ENCODE measurements at regions not wholly inside any gene's neighbourhood (a gene's known extent, or its start where the extent isn't known, plus 50 kb on each side); places are given as distances from the start of the nearest gene placed in this dataset.

DNA sequence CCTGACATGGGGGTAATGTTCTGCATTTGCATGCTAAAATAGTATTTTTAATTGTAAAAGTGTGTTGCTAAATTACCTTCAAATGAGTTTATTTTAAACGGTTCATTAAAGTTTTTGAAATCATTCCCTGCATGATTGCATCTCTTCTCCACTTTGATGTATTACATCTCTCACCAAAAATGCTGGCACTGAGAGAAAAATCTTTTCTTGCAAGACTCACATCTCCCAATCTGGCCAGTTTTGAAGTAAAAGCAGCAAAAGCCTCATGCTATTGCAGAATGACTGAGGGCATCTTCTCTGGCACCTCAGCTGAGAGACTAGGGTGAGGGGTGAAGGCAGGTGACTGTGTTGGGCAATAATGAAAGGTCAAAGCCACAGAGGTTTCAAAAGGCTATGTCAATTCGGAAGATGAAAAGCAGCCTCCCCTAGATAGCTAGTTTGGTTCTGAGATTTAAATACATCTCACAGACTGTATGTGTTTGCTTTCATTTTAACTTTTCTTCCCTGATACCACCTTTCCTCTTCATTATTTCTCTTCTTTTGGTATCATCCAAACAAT lies 292.2 kb upstream of the RAG2 start:
- DNase-seq = no peak
- Histone ChIP-seq H3K4me2 (ENCODE audit: unreplicated experiment) (no peak overlapping the region), H3F3A (ENCODE audit: insufficient read depth) (no peaks in the 10 kb centered on the region), H3K9me3 (ENCODE audit: low read depth) (no peaks in the 10 kb centered on the region), H4K20me1 (ENCODE audit: insufficient read depth) (no peaks in the 10 kb centered on the region), H3K36me3 (ENCODE audit: low read depth) (no peaks in the 10 kb centered on the region), H3K9me2 (ENCODE audit: insufficient read depth) (no peaks in the 10 kb centered on the region), H3K4me3 (no peak overlapping the region), H3K27ac (no peak overlapping the region), H3K27me3 (replicated peaks; ENCODE audit: insufficient read depth) (no peaks in the 10 kb centered on the region), H3K79me2 (ENCODE audit: insufficient read depth) (no peaks in the 10 kb centered on the region), H2AFZ (no peak overlapping the region), H3K4me1 (ENCODE audit: insufficient read depth) (no peaks in the 10 kb centered on the region), H3K9ac (no peak overlapping the region)
- no peak for TF ChIP-seq EZH2phosphoT487 (IDR thresholded peaks at IDR 0.05; ENCODE audit: insufficient read depth, low read depth)
- no peak for TF ChIP-seq EZH2 (IDR thresholded peaks at IDR 0.05; ENCODE audit: insufficient read depth, poor library complexity, severe bottlenecking)
- WGBS, 2 experiments (ENCODE audit: low coverage in 1 of 2, low lambda C conversion rate in 2 of 2, missing lambda C conversion rate in 2 of 2) = 8 to 9% methylated on average over 2 of the region's 2 CpGs
- in situ Hi-C loops (cut with MboI) = no loop called here

DNA sequence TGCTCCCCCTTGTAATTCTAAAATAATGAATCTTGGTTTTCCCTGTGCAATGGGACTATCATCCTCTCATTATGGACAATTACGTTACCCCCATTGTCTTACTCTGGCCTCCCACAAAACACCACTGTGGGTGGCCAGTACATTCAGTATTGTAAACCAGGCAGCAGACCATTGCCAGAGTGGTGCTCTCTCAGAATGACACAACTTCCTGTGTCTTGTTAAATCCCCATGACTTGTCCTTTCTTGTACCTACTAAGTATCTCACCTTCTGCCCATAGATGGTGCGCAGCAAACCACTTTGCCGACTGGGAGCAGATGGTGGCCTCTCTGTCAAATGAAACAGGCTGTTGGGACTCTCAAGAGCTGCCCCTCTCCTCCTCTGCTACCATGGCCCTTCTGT lies 287.1 kb upstream of the RAG2 start:
- H4K20me1 ChIP-seq (ENCODE audit: insufficient read depth) = no peaks in the 10 kb centered on the region
- H3K79me2 ChIP-seq (ENCODE audit: insufficient read depth) = no peaks in the 10 kb centered on the region
- no peaks in the 10 kb centered on the region for H3K36me3 ChIP-seq (ENCODE audit: low read depth)
- no peak for TF ChIP-seq EZH2phosphoT487 (IDR thresholded peaks at IDR 0.05; ENCODE audit: insufficient read depth, low read depth)
- TF ChIP-seq EZH2 (IDR thresholded peaks at IDR 0.05; ENCODE audit: insufficient read depth, poor library complexity, severe bottlenecking) = no peak
- no peaks in the 10 kb centered on the region for H3K9me3 ChIP-seq (ENCODE audit: low read depth)
- no peak for DNase-seq
- H3F3A ChIP-seq (ENCODE audit: insufficient read depth) = no peaks in the 10 kb centered on the region
- 51 to 53% methylated on average over 3 of the region's 3 CpGs for WGBS, 2 experiments (ENCODE audit: low coverage in 1 of 2, low lambda C conversion rate in 2 of 2, missing lambda C conversion rate in 2 of 2)
- H3K4me3 ChIP-seq = no peak overlapping the region
- H3K27me3 ChIP-seq (replicated peaks; ENCODE audit: insufficient read depth) = no peaks in the 10 kb centered on the region
- in situ Hi-C loops (cut with MboI) = no loop called here
- H3K9ac ChIP-seq = no peak overlapping the region
- H2AFZ ChIP-seq = no peak overlapping the region
- H3K27ac ChIP-seq = no peak overlapping the region
- no peaks in the 10 kb centered on the region for H3K9me2 ChIP-seq (ENCODE audit: insufficient read depth)
- H3K4me2 ChIP-seq (ENCODE audit: unreplicated experiment) = no peak overlapping the region
- no peaks in the 10 kb centered on the region for H3K4me1 ChIP-seq (ENCODE audit: insufficient read depth)

DNA sequence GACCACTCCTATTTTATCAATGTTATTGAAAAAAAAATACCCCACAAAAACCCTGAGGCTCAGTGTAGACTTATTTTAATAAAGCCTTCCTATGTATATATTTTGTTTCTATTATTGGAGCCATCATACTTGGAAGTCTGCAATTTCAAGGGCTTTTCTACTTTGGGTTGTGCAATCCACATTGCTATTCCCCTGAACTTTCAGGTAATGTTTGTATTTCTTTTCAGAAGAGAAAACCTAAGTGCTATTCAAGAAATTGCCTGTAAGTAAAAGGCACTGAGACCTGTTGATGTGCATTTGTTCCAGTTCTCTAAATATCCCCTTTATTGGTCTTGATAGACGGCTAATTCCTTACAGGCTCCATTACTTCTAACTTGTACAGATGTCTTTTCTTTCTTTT lies 280.7 kb upstream of the RAG2 start:
- H3K9me2 ChIP-seq (ENCODE audit: insufficient read depth) = no peaks in the 10 kb centered on the region
- WGBS, 2 experiments (ENCODE audit: low coverage in 1 of 2, low lambda C conversion rate in 2 of 2, missing lambda C conversion rate in 2 of 2) = 48 to 68% methylated on average over 1 of the region's 1 CpG

DNA sequence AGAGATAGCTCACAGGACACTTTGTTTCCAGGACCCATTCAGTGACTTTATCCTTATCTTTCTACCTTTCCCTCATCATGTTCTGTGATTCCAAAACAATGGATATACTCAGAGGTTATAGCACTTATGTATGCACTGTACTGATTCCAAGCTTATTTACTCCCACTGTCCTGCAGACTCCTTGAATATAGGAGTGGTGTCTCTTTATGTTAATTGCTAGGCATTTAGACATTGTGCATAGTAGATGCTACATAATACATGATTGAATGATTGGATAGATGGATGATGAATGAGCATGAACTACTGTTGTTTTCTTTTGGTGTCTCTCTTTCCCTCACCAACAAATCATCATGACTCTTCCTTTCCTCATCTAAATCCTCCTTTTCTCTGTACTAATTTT lies 279.1 kb upstream of the RAG2 start:
- no peak for TF ChIP-seq EZH2 (IDR thresholded peaks at IDR 0.05; ENCODE audit: insufficient read depth, poor library complexity, severe bottlenecking)
- no peak for TF ChIP-seq EZH2phosphoT487 (IDR thresholded peaks at IDR 0.05; ENCODE audit: insufficient read depth, low read depth)
- no peaks in the 10 kb centered on the region for H3K36me3 ChIP-seq (ENCODE audit: low read depth)
- H3K4me1 ChIP-seq (ENCODE audit: insufficient read depth) = no peaks in the 10 kb centered on the region
- no peak overlapping the region for H3K4me3 ChIP-seq
- no peaks in the 10 kb centered on the region for H3K79me2 ChIP-seq (ENCODE audit: insufficient read depth)
- in situ Hi-C loops (cut with MboI) = no loop called here
- no peaks in the 10 kb centered on the region for H3K9me3 ChIP-seq (ENCODE audit: low read depth)
- H3F3A ChIP-seq (ENCODE audit: insufficient read depth) = no peaks in the 10 kb centered on the region
- H3K27me3 ChIP-seq (replicated peaks; ENCODE audit: insufficient read depth) = no peaks in the 10 kb centered on the region
- no peak for DNase-seq
- no peaks in the 10 kb centered on the region for H3K9me2 ChIP-seq (ENCODE audit: insufficient read depth)
- no peaks in the 10 kb centered on the region for H4K20me1 ChIP-seq (ENCODE audit: insufficient read depth)
- no peak overlapping the region for H3K9ac ChIP-seq
- H2AFZ ChIP-seq = no peak overlapping the region
- H3K4me2 ChIP-seq (ENCODE audit: unreplicated experiment) = no peak overlapping the region
- H3K27ac ChIP-seq = no peak overlapping the region

More for the DNA sequence above, 280.7 kb upstream of the RAG2 start:
- in situ Hi-C loops (cut with MboI) = no loop called here
- H3K79me2 ChIP-seq (ENCODE audit: insufficient read depth) = no peaks in the 10 kb centered on the region
- no peaks in the 10 kb centered on the region for H3F3A ChIP-seq (ENCODE audit: insufficient read depth)
- no peak overlapping the region for H3K4me3 ChIP-seq
- no peaks in the 10 kb centered on the region for H3K9me3 ChIP-seq (ENCODE audit: low read depth)
- H4K20me1 ChIP-seq (ENCODE audit: insufficient read depth) = no peaks in the 10 kb centered on the region
- DNase-seq = no peak
- H3K4me1 ChIP-seq (ENCODE audit: insufficient read depth) = no peaks in the 10 kb centered on the region
- no peak overlapping the region for H3K9ac ChIP-seq
- H2AFZ ChIP-seq = no peak overlapping the region
- no peaks in the 10 kb centered on the region for H3K27me3 ChIP-seq (replicated peaks; ENCODE audit: insufficient read depth)
- no peak overlapping the region for H3K4me2 ChIP-seq (ENCODE audit: unreplicated experiment)
- H3K36me3 ChIP-seq (ENCODE audit: low read depth) = no peaks in the 10 kb centered on the region
- H3K27ac ChIP-seq = no peak overlapping the region
- TF ChIP-seq EZH2 (IDR thresholded peaks at IDR 0.05; ENCODE audit: insufficient read depth, poor library complexity, severe bottlenecking) (no peak), EZH2phosphoT487 (IDR thresholded peaks at IDR 0.05; ENCODE audit: insufficient read depth, low read depth) (no peak)

DNA sequence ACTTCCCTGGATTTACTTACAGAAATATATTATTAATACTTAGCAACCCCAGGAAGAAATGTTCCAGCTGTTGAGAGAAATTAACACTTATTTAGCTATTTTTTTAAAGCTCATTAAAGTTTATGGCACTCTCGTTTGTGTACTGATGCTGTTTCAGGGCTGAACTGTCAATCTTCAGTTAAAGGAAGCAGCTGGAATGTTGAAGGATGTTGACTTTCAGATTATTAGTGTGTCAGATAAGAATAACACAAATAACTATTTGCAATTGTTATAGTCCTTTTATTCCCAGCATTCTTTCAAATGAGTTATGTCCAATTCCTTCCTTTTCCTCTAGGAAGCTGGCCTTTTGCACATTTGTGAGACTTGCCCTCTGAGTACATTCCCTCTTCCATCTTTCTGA lies 278.2 kb upstream of the RAG2 start:
- no peaks in the 10 kb centered on the region for H3K27me3 ChIP-seq (replicated peaks; ENCODE audit: insufficient read depth)
- H3K79me2 ChIP-seq (ENCODE audit: insufficient read depth) = no peaks in the 10 kb centered on the region
- H4K20me1 ChIP-seq (ENCODE audit: insufficient read depth) = no peaks in the 10 kb centered on the region
- no peak overlapping the region for H3K9ac ChIP-seq
- no peak overlapping the region for H3K4me3 ChIP-seq
- in situ Hi-C loops (cut with MboI) = no loop called here
- WGBS, 2 experiments (ENCODE audit: low coverage in 1 of 2, low lambda C conversion rate in 2 of 2, missing lambda C conversion rate in 2 of 2) = 0 to 3% methylated on average over 1 of the region's 1 CpG
- H3K4me1 ChIP-seq (ENCODE audit: insufficient read depth) = no peaks in the 10 kb centered on the region
- H3K36me3 ChIP-seq (ENCODE audit: low read depth) = no peaks in the 10 kb centered on the region
- DNase-seq = no peak
- no peak for TF ChIP-seq EZH2phosphoT487 (IDR thresholded peaks at IDR 0.05; ENCODE audit: insufficient read depth, low read depth)
- TF ChIP-seq EZH2 (IDR thresholded peaks at IDR 0.05; ENCODE audit: insufficient read depth, poor library complexity, severe bottlenecking) = no peak
- H3K4me2 ChIP-seq (ENCODE audit: unreplicated experiment) = no peak overlapping the region
- no peak overlapping the region for H3K27ac ChIP-seq
- H3F3A ChIP-seq (ENCODE audit: insufficient read depth) = no peaks in the 10 kb centered on the region
- no peak overlapping the region for H2AFZ ChIP-seq
- H3K9me2 ChIP-seq (ENCODE audit: insufficient read depth) = no peaks in the 10 kb centered on the region
- H3K9me3 ChIP-seq (ENCODE audit: low read depth) = no peaks in the 10 kb centered on the region

Data from GM23248 (cell line).